OCI-LY3 (cell line): ENCODE measurements at regions not wholly inside any gene's neighbourhood (a gene's known extent, or its start where the extent isn't known, plus 50 kb on each side); places are given as distances from the start of the nearest gene placed in this dataset.

Experiments
- CTCF ChIP-seq: fragments of 200-600, 300-600 bp; sonication (generic); IDR thresholded peaks from 2 replicates; pipeline ENCODE4 v1.5.1; 2014; ENCODE audit warnings: antibody characterized with exemption, low read length, low read depth
- EZH2phosphoT487 ChIP-seq: fragments of 200-600 bp; shearing (Covaris generic); IDR thresholded peaks from 2 replicates; pipeline ENCODE4 v1.6.1; 2018; ENCODE audit warnings: antibody characterized with exemption, mixed run types, low read depth

GRCh38 chr4:26268246-26268645 lies 52.6 kb upstream of the RBPJ start:
- TF ChIP-seq CTCF, result no peak
- no peak for TF ChIP-seq EZH2phosphoT487
